Endothelial cell of umbilical vein (primary cell): ENCODE measurements at regions not wholly inside any gene's neighbourhood (a gene's known extent, or its start where the extent isn't known, plus 50 kb on each side); places are given as distances from the start of the nearest gene placed in this dataset.

Source experiments
- BruUV-seq: library from RNA; stranded (reverse); fragments of 400-500 nt; replicated peaks from 2 replicates; lab custom pipeline; 2021; lab: Mats Ljungman, UMichigan
- CTCF ChIA-PET: fragments of 300-600, 350-600 bp; sonication (Branson Sonifier 250); formaldehyde crosslinking; loops from one replicate; lab custom pipeline; 2021; ENCODE audit warnings: antibody characterized with exemption, inconsistent platforms; lab: Charles Lee
- POLR2A ChIA-PET: fragments of 300-600, 350-600 bp; sonication (Branson Sonifier 250); formaldehyde crosslinking; loops from one replicate; lab custom pipeline; 2021; ENCODE audit warnings: antibody characterized with exemption, inconsistent platforms; lab: Charles Lee
- DNase-seq: peaks from one replicate; pipeline ENCODE4 v3.0.0-alpha.2; 2011; ENCODE audit warnings: low read depth, low spot score
- FAIRE-seq: peaks from 2 replicates; lab custom pipeline; 2011; peaks lifted over from hg19 to GRCh38; lab: Jason Lieb, UNC
- H2AFZ ChIP-seq: 2 replicates; pipeline ENCODE4 v1.6.0; 2012; ENCODE audit warnings: low read depth, low read length, control low read depth, inconsistent platforms
- H3K27ac ChIP-seq: 2 replicates; pipeline ENCODE4 v1.5.1; 2011; ENCODE audit warnings: low read depth, mild to moderate bottlenecking, control low read depth, low read length, moderate library complexity; ENCODE audit not compliant: insufficient read depth
- H3K27me3 ChIP-seq, 2 experiments: 2 replicates each; pipeline versions ENCODE4 v1.6.0 to v1.6.1; 2011; ENCODE audit warnings: low read length in 2 of 2, mixed read lengths in 1 of 2; ENCODE audit not compliant: control insufficient read depth in 2 of 2, insufficient read depth in 2 of 2
- H3K36me3 ChIP-seq, 2 experiments: 2 replicates in 1 of 2; 3 replicates in 1 of 2; pipeline ENCODE4 v1.5.1; 2011; ENCODE audit warnings: low read length in 2 of 2, mild to moderate bottlenecking in 1 of 2, moderate library complexity in 1 of 2; ENCODE audit not compliant: control insufficient read depth in 2 of 2, insufficient read depth in 2 of 2; ENCODE audit errors: extremely low read depth in 1 of 2
- H3K4me1 ChIP-seq: 3 replicates; pipeline ENCODE4 v1.5.1; 2011; ENCODE audit warnings: mild to moderate bottlenecking, low read length; ENCODE audit not compliant: control insufficient read depth, insufficient read depth; ENCODE audit errors: extremely low read depth
- H3K4me2 ChIP-seq: 2 replicates; pipeline ENCODE4 v1.6.1; 2011; ENCODE audit warnings: low read length, control low read depth, mixed read lengths; ENCODE audit not compliant: insufficient read depth
- H3K4me3 ChIP-seq, 3 experiments: fragments of 200-600 bp in 1 of 3; sonication (generic), shearing (Covaris generic) in 1 of 3; replicated peaks in 1 of 3; 2 replicates each; pipeline ENCODE4 v1.5.1; 2011 to 2016; ENCODE audit warnings: control low read depth in 3 of 3, low read length in 3 of 3, mild to moderate bottlenecking in 2 of 3, inconsistent platforms in 1 of 3, low read depth in 1 of 3, moderate library complexity in 1 of 3; ENCODE audit not compliant: insufficient read depth in 1 of 3
- H3K79me2 ChIP-seq: 2 replicates; pipeline ENCODE4 v1.6.0; 2012; ENCODE audit warnings: low read length, inconsistent platforms; ENCODE audit not compliant: control insufficient read depth, insufficient read depth
- H3K9ac ChIP-seq: replicated peaks from 2 replicates; pipeline ENCODE3; 2011; ENCODE audit warnings: low read length, control low read depth; ENCODE audit not compliant: insufficient read depth; ENCODE audit errors: extremely low read depth
- H3K9me1 ChIP-seq: replicated peaks from 3 replicates; pipeline ENCODE4 v1.6.0; 2011; ENCODE audit warnings: mild to moderate bottlenecking, low read length; ENCODE audit not compliant: control insufficient read depth, insufficient read depth; ENCODE audit errors: extremely low read depth
- H3K9me3 ChIP-seq: replicated peaks from 2 replicates; pipeline ENCODE4 v1.5.1; 2012; ENCODE audit warnings: low read length, inconsistent platforms; ENCODE audit not compliant: control insufficient read depth, insufficient read depth
- H4K20me1 ChIP-seq: replicated peaks from 2 replicates; pipeline ENCODE3; 2011; ENCODE audit warnings: mild to moderate bottlenecking, low read length; ENCODE audit not compliant: control insufficient read depth, insufficient read depth; ENCODE audit errors: extremely low read depth
- CTCF ChIP-seq, 2 donors: IDR thresholded peaks; 1 replicate in 1 of 2; 2 replicates in 1 of 2; pipeline ENCODE4 v1.5.1; 2011; ENCODE audit warnings: low read length in 2 of 2, mild to moderate bottlenecking in 2 of 2, moderate library complexity in 2 of 2, control low read depth in 1 of 2, inconsistent platforms in 1 of 2, low read depth in 1 of 2; ENCODE audit not compliant: insufficient read depth in 1 of 2; ENCODE audit errors: extremely low read depth in 1 of 2
- EZH2 ChIP-seq: IDR thresholded peaks from 2 replicates; pipeline ENCODE4 v1.6.1; 2012; ENCODE audit warnings: borderline replicate concordance, low read depth, mild to moderate bottlenecking, moderate library complexity, low read length, inconsistent platforms; ENCODE audit not compliant: severe bottlenecking
- FOS ChIP-seq: IDR thresholded peaks from 2 replicates; pipeline ENCODE4 v1.6.1; 2011; ENCODE audit warnings: mild to moderate bottlenecking, low read length, moderate library complexity, borderline replicate concordance; ENCODE audit not compliant: insufficient read depth
- GATA2 ChIP-seq: IDR thresholded peaks from 2 replicates; pipeline ENCODE4 v1.7.0; 2011; ENCODE audit warnings: low read depth, mild to moderate bottlenecking, moderate library complexity, mixed read lengths, low read length; ENCODE audit not compliant: insufficient read length, insufficient read depth
- JUN ChIP-seq: IDR thresholded peaks from 2 replicates; pipeline ENCODE4 v1.6.1; 2011; ENCODE audit warnings: borderline replicate concordance, low read depth; ENCODE audit not compliant: insufficient read length, insufficient read depth
- MAX ChIP-seq: IDR thresholded peaks from 2 replicates; pipeline ENCODE4 v1.6.1; 2011; ENCODE audit not compliant: insufficient read depth, insufficient read length
- MYC ChIP-seq: IDR thresholded peaks from one replicate; pipeline ENCODE4 v1.6.1; 2011; ENCODE audit warnings: mild to moderate bottlenecking, low read depth, low read length
- POLR2A ChIP-seq: IDR thresholded peaks from 2 replicates; pipeline ENCODE4 v1.6.1; 2012; ENCODE audit warnings: low read depth, mild to moderate bottlenecking, control low read depth, low read length
- POLR2AphosphoS5 ChIP-seq: IDR thresholded peaks from 2 replicates; pipeline ENCODE4 v1.6.1; 2012; ENCODE audit warnings: low read depth, mild to moderate bottlenecking, control low read depth, low read length, moderate library complexity; ENCODE audit not compliant: insufficient read depth
- dilution Hi-C: fragments of 300-500 bp; cut with MboI; formaldehyde crosslinking; loops from one replicate; pipeline ENCODE4 v1.15.0; 2019; ENCODE audit warnings: low sequenced_read_pairs; ENCODE audit not compliant: extremely low pct_ligation_motif_present
- intact Hi-C: fragments of 100-400 bp; cut with micrococcal nuclease; formaldehyde crosslinking; loops from one replicate; pipeline ENCODE4 v1.10.0; 2022

- FAIRE-seq, result no peak
These were observed 236.9 kb downstream of the NSUN3 start for GRCh38 chr3:94299716-94300115.

More at GRCh38 chr3:94299716-94300115, 236.9 kb downstream of the NSUN3 start:
- no peak for TF ChIP-seq EZH2
- no peak for TF ChIP-seq MAX
- no peak for TF ChIP-seq POLR2AphosphoS5
- TF ChIP-seq GATA2, result no peak
- no peak for TF ChIP-seq JUN
- TF ChIP-seq MYC, result no peak
- no peak for TF ChIP-seq POLR2A
- TF ChIP-seq FOS, result no peak
- no peak for TF ChIP-seq CTCF (IDR thresholded peaks at IDR 0.05; ENCODE audit: extremely low read depth in 1 of 2, insufficient read depth in 1 of 2, low read depth in 1 of 2, low read length in 2 of 2)
- no peaks in the 10 kb centered on the region for H4K20me1 ChIP-seq
- no peaks in the 10 kb centered on the region for H3K9me3 ChIP-seq
- dilution Hi-C loops, result no loop called here
- ChIA-PET POLR2A (no interaction called here), CTCF (no interaction called here)
- no peak for DNase-seq
- H3K27ac ChIP-seq, result no peak overlapping the region
- no peaks in the 10 kb centered on the region for H3K4me1 ChIP-seq
- H3K9ac ChIP-seq, result no peak overlapping the region
- no peak overlapping the region for H2AFZ ChIP-seq
- BruUV-seq, result no TSS peak
- no peak overlapping the region for H3K4me2 ChIP-seq
- no peaks in the 10 kb centered on the region for H3K27me3 ChIP-seq
- intact Hi-C loops, result no loop called here
- H3K9me1 ChIP-seq, result no peaks in the 10 kb centered on the region
- H3K79me2 ChIP-seq, result no peaks in the 10 kb centered on the region
- no peaks in the 10 kb centered on the region for H3K36me3 ChIP-seq
- no peak overlapping the region for H3K4me3 ChIP-seq
